K562 (cell line): ENCODE measurements at regions not wholly inside any gene's neighbourhood (a gene's known extent, or its start where the extent isn't known, plus 50 kb on each side); places are given as distances from the start of the nearest gene placed in this dataset.

Experiments
- ATAC-seq: fragments of 200-7000 bp; cut with Tn5 transposase; 3 replicates; pipeline ENCODE4 v1.9.1; 2020; ENCODE audit warnings: moderate library complexity
- BruUV-seq: library from RNA; stranded (reverse); fragments of 400-500 nt; replicated peaks from 2 replicates; lab custom pipeline; 2021; lab: Mats Ljungman, UMichigan
- CTCF ChIA-PET: fragments of 300-600 bp; formaldehyde crosslinking; extraction: SDS; loops from one replicate; lab custom pipeline; 2021; ENCODE audit warnings: low intra/inter-chr PET ratio; lab: Yijun Ruan, JAX
- POLR2A ChIA-PET: fragments of 300-600, 350-650 bp; sonication (Branson Sonifier 250); formaldehyde crosslinking; extraction: SDS; loops from one replicate; lab custom pipeline; 2021; ENCODE audit warnings: antibody characterized with exemption, inconsistent platforms; lab: Yijun Ruan, JAX
- DNase-seq, 4 experiments: peaks; one replicate each; pipeline versions ENCODE4 v3.0.0 to v3.0.0-alpha.2; 2011 to 2018; ENCODE audit warnings: low spot score in 3 of 4, mixed read lengths in 3 of 4; ENCODE audit errors: extremely low read depth in 1 of 4
- FAIRE-seq: peaks from 2 replicates; lab custom pipeline; 2011; peaks lifted over from hg19 to GRCh38; lab: Jason Lieb, UNC
- H2AFZ ChIP-seq: 2 replicates; pipeline ENCODE4 v1.6.0; 2011; ENCODE audit warnings: low read depth, low read length, control low read depth, inconsistent platforms
- H3K27ac ChIP-seq: fragments of 200-600 bp; 3 replicates; pipeline ENCODE4 v1.8.0; 2011; ENCODE audit warnings: low read depth, mild to moderate bottlenecking, control low read depth, inconsistent platforms, low read length, moderate library complexity, mixed read lengths; ENCODE audit errors: extremely low read depth
- H3K27me3 ChIP-seq, 2 experiments: fragments of 300-600 bp in 1 of 2; 2 replicates in 1 of 2; 3 replicates in 1 of 2; pipeline versions ENCODE4 v1.6.0 to v1.8.0; 2011; ENCODE audit warnings: inconsistent platforms in 2 of 2, low read length in 2 of 2, mild to moderate bottlenecking in 1 of 2, mixed read lengths in 1 of 2, moderate library complexity in 1 of 2; ENCODE audit not compliant: control insufficient read depth in 2 of 2, insufficient read depth in 2 of 2
- H3K36me3 ChIP-seq: fragments of 300-600 bp; 3 replicates; pipeline ENCODE4 v1.8.0; 2011; ENCODE audit warnings: mild to moderate bottlenecking, low read length, inconsistent platforms; ENCODE audit not compliant: control insufficient read depth, insufficient read depth
- H3K4me1 ChIP-seq, 2 experiments: fragments of 200-600 bp in 1 of 2; replicated peaks in 1 of 2; 2 replicates in 1 of 2; 3 replicates in 1 of 2; pipeline versions ENCODE4 v1.5.1 to v1.8.0; 2011; ENCODE audit warnings: inconsistent platforms in 2 of 2, low read length in 2 of 2, mild to moderate bottlenecking in 1 of 2, mixed read lengths in 1 of 2, moderate library complexity in 1 of 2; ENCODE audit not compliant: control insufficient read depth in 2 of 2, insufficient read depth in 2 of 2
- H3K4me2 ChIP-seq: 2 replicates; pipeline ENCODE4 v1.6.1; 2011; ENCODE audit warnings: low read length, control low read depth, inconsistent platforms, mixed read lengths; ENCODE audit not compliant: insufficient read depth
- H3K4me3 ChIP-seq: fragments of 200-600 bp; sonication (generic), shearing (Covaris generic); 2 replicates; pipeline ENCODE4 v1.5.1; 2016; ENCODE audit warnings: control low read depth, inconsistent platforms
- H3K79me2 ChIP-seq: fragments of 200-600 bp; 3 replicates; pipeline ENCODE4 v1.8.0; 2011; ENCODE audit warnings: low read length, inconsistent platforms; ENCODE audit not compliant: control insufficient read depth, insufficient read depth
- H3K9ac ChIP-seq, 2 experiments: 2 replicates each; pipeline versions ENCODE4 v1.6.0 to v1.6.1; 2011; ENCODE audit warnings: low read depth in 2 of 2, low read length in 2 of 2, control low read depth in 1 of 2, inconsistent platforms in 1 of 2, mild to moderate bottlenecking in 1 of 2, mixed read lengths in 1 of 2; ENCODE audit not compliant: insufficient read depth in 1 of 2
- H3K9me1 ChIP-seq: one replicate; pipeline ENCODE4 v1.6.0; 2011; ENCODE audit warnings: inconsistent platforms, mild to moderate bottlenecking, low read length, moderate library complexity; ENCODE audit not compliant: control insufficient read depth, insufficient read depth
- H3K9me3 ChIP-seq: replicated peaks from 2 replicates; pipeline ENCODE4 v1.5.1; 2011; ENCODE audit warnings: low read depth, low read length, inconsistent platforms; ENCODE audit not compliant: control insufficient read depth, insufficient read depth
- H4K20me1 ChIP-seq: replicated peaks from 2 replicates; pipeline ENCODE4 v1.6.1; 2011; ENCODE audit warnings: low read length, inconsistent platforms, mixed read lengths; ENCODE audit not compliant: control insufficient read depth, insufficient read depth
- CBX1 ChIP-seq: sonication (generic); IDR thresholded peaks from 2 replicates; pipeline ENCODE4 v1.6.1; 2016; ENCODE audit warnings: antibody characterized with exemption, low read depth, mild to moderate bottlenecking
- CHD1 ChIP-seq: fragments of 200-600 bp; sonication (generic); IDR thresholded peaks from one replicate; pipeline ENCODE4 v1.6.1; 2012; ENCODE audit warnings: mild to moderate bottlenecking, moderate library complexity, low read length, inconsistent platforms
- ETV5 ChIP-seq: sonication (generic); formaldehyde crosslinking; IDR thresholded peaks from 2 replicates; pipeline ENCODE4 v1.4.0; 2020; ENCODE audit warnings: low read depth, mild to moderate bottlenecking, missing genetic modification reagents
- FOXJ2 ChIP-seq: fragments of 200-800 bp; sonication (Bioruptor generic); IDR thresholded peaks from 2 replicates; pipeline ENCODE4 v1.6.1; 2016; ENCODE audit warnings: missing genetic modification characterization, missing compliant biosample characterization
- GTF2F1 ChIP-seq: IDR thresholded peaks from 2 replicates; pipeline ENCODE4 v1.6.1; 2011; ENCODE audit warnings: low read depth, low read length, improper control_type of control experiment
- HDGF ChIP-seq: fragments of 450-650 bp; IDR thresholded peaks from 2 replicates; pipeline ENCODE4 v1.6.1; 2016
- HNRNPLL ChIP-seq: fragments of 200-400 bp; formaldehyde crosslinking; IDR thresholded peaks from 2 replicates; pipeline ENCODE4 v1.6.1; 2017; ENCODE audit warnings: low read length, low read depth, mild to moderate bottlenecking; ENCODE audit not compliant: poor library complexity, severe bottlenecking
- NONO ChIP-seq, 2 experiments: fragments of 200-400 bp in 1 of 2; fragments of 450-650 bp in 1 of 2; formaldehyde crosslinking in 1 of 2; IDR thresholded peaks; 2 replicates each; pipeline ENCODE4 v1.6.1; 2017; ENCODE audit warnings: low read depth in 2 of 2, mild to moderate bottlenecking in 2 of 2, moderate library complexity in 2 of 2, low read length in 1 of 2
- POLR2AphosphoS5 ChIP-seq: IDR thresholded peaks from 2 replicates; pipeline ENCODE4 v1.6.1; 2011; ENCODE audit warnings: mild to moderate bottlenecking, low read depth, low read length, moderate library complexity; ENCODE audit not compliant: control insufficient read depth, insufficient read depth
- POU5F1 ChIP-seq: fragments of 150-350 bp; IDR thresholded peaks from 2 replicates; pipeline ENCODE4 v1.6.1; 2014; ENCODE audit warnings: borderline replicate concordance, low read length, low read depth, mild to moderate bottlenecking; ENCODE audit not compliant: partially characterized antibody
- PRMT5 ChIP-seq: sonication (generic); formaldehyde crosslinking; IDR thresholded peaks from 2 replicates; pipeline ENCODE4 v1.5.0; 2020; ENCODE audit warnings: missing genetic modification reagents
- SETDB1 ChIP-seq: IDR thresholded peaks from one replicate; pipeline ENCODE4 v1.6.1; 2012; ENCODE audit warnings: low read length, control low read depth, inconsistent platforms
- SRSF9 ChIP-seq: fragments of 200-400 bp; formaldehyde crosslinking; IDR thresholded peaks from 2 replicates; pipeline ENCODE4 v1.6.1; 2017; ENCODE audit warnings: low read depth, low read length, borderline replicate concordance
- TRIM24 ChIP-seq, 2 experiments: fragments of 450-650 bp; IDR thresholded peaks; 2 replicates each; pipeline ENCODE4 v1.6.1; 2016
- ZNF143 ChIP-seq: sonication (generic); formaldehyde crosslinking; IDR thresholded peaks from 2 replicates; pipeline ENCODE4 v1.9.0; 2022; ENCODE audit warnings: mild to moderate bottlenecking, missing genetic modification reagents
- WGBS: fragments of 100-300 bp; shearing (Covaris generic); methylation state at CpG from one replicate; pipeline ENCODE4 v1.1.6; 2016; ENCODE audit warnings: low coverage, mixed read lengths; ENCODE audit not compliant: insufficient coverage; ENCODE audit errors: missing lambda C conversion rate; 5-methylcytosine and 5-hydroxymethylcytosine counted together
- in situ Hi-C: fragments of 300-500 bp; cut with MboI; formaldehyde crosslinking; loops from 4 replicates; pipeline ENCODE4 v1.15.0; 2018; ENCODE audit warnings: inconsistent platforms, mixed read lengths
- intact Hi-C: fragments of 100-400 bp; cut with micrococcal nuclease; formaldehyde crosslinking; loops from 2 replicates; pipeline ENCODE4 v1.14.2; 2022
- TF ChIP-seq, protein P1 (sequence below): IDR thresholded peaks from 2 replicates; pipeline ENCODE4 v1.6.1; 2011; ENCODE audit warnings: borderline replicate concordance, low read depth, mild to moderate bottlenecking, moderate library complexity, low read length; ENCODE audit not compliant: insufficient read depth, poor library complexity, severe bottlenecking
- TF ChIP-seq, protein P2 (sequence below): fragments of 250-450 bp; sonication (Bioruptor Pico); IDR thresholded peaks from 2 replicates; pipeline ENCODE4 v1.6.1; 2021; ENCODE audit warnings: mild to moderate bottlenecking
- TF ChIP-seq, protein P3 (sequence below): sonication (generic); formaldehyde crosslinking; IDR thresholded peaks from 2 replicates; pipeline ENCODE4 v1.8.1; 2023; ENCODE audit warnings: mild to moderate bottlenecking, missing genetic modification reagents

DNA sequence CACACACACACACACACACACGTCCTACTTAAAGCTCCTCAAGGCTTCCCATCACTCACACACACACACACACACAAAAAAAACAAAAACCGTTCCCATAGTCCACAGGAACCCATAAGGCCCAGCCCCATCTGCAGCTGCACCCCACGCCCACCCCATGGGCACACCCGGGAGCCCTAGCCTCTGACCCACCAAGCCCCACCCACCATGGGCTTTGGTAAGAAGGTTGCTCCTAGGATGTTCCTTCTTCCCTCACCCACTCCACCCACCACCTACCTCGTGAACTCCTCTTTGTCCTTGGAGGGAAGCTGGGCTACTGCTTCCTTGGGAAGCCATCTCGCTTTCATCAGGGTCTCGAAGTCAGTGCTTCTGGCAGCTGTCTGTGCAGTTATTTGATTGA is 115.1 kb downstream of the TPRA1 start:
- in situ Hi-C loops: no loop called here
- Histone ChIP-seq H4K20me1 (no peaks in the 10 kb centered on the region; the same call in 1 of the 2 replicates), H3K9me1 (no peaks in the 10 kb centered on the region), H3K4me1 (no peaks in the 10 kb centered on the region), H3K27ac (no peak overlapping the region), H2AFZ (no peak overlapping the region), H3K9me3 (no peaks in the 10 kb centered on the region), H3K4me2 (no peak overlapping the region), H3K4me3 (no peak overlapping the region), H3K36me3 (no peaks in the 10 kb centered on the region), H3K27me3 (peaks cover 0 to 26% of the 10 kb centered on the region in 2 experiments; a peak in 2 of 5 replicates), H3K79me2 (no peaks in the 10 kb centered on the region), H3K9ac (no peak overlapping the region)
- intact Hi-C loops: no loop called here
- CTCF ChIA-PET: no interaction called here
- no peak for FAIRE-seq
- no peak for ATAC-seq
- WGBS: 0% methylated on average over 4 of the region's 7 CpGs
- BruUV-seq: no TSS peak
- POLR2A ChIA-PET: interaction anchor here (0.5 to 0.6 kb wide), 2 partner anchors 136 to 1833 kb away, joined by 3 to 4 read pairs; no protein-coding TSS in a partner anchor
- no peak for DNase-seq
- TF ChIP-seq, protein P1, sequence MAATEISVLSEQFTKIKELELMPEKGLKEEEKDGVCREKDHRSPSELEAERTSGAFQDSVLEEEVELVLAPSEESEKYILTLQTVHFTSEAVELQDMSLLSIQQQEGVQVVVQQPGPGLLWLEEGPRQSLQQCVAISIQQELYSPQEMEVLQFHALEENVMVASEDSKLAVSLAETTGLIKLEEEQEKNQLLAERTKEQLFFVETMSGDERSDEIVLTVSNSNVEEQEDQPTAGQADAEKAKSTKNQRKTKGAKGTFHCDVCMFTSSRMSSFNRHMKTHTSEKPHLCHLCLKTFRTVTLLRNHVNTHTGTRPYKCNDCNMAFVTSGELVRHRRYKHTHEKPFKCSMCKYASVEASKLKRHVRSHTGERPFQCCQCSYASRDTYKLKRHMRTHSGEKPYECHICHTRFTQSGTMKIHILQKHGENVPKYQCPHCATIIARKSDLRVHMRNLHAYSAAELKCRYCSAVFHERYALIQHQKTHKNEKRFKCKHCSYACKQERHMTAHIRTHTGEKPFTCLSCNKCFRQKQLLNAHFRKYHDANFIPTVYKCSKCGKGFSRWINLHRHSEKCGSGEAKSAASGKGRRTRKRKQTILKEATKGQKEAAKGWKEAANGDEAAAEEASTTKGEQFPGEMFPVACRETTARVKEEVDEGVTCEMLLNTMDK: no peak
- TF ChIP-seq SETDB1 (no peak), HNRNPLL (no peak), FOXJ2 (tag) (no peak), POU5F1 (no peak), ZNF143 (CRISPR knock-in tag) (no peak), PRMT5 (CRISPR knock-in tag) (no peak), POLR2AphosphoS5 (no peak), ETV5 (CRISPR knock-in tag) (no peak), SRSF9 (no peak), NONO (IDR thresholded peaks at IDR 0.05; ENCODE audit: low read depth in 2 of 2, low read length in 1 of 2) (no peak), CBX1 (no peak), TRIM24 (IDR thresholded peaks at IDR 0.05) (no peak), HDGF (no peak), CHD1 (no peak), GTF2F1 (no peak)
- TF ChIP-seq, protein P2, sequence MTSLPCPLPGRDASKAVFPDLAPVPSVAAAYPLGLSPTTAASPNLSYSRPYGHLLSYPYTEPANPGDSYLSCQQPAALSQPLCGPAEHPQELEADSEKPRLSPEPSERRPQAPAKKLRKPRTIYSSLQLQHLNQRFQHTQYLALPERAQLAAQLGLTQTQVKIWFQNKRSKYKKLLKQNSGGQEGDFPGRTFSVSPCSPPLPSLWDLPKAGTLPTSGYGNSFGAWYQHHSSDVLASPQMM (CRISPR knock-in tag): no peak
- TF ChIP-seq, protein P3, sequence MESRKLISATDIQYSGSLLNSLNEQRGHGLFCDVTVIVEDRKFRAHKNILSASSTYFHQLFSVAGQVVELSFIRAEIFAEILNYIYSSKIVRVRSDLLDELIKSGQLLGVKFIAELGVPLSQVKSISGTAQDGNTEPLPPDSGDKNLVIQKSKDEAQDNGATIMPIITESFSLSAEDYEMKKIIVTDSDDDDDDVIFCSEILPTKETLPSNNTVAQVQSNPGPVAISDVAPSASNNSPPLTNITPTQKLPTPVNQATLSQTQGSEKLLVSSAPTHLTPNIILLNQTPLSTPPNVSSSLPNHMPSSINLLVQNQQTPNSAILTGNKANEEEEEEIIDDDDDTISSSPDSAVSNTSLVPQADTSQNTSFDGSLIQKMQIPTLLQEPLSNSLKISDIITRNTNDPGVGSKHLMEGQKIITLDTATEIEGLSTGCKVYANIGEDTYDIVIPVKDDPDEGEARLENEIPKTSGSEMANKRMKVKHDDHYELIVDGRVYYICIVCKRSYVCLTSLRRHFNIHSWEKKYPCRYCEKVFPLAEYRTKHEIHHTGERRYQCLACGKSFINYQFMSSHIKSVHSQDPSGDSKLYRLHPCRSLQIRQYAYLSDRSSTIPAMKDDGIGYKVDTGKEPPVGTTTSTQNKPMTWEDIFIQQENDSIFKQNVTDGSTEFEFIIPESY: no peak
